ENCODE measurements at regions not wholly inside any gene's neighbourhood (a gene's known extent, or its start where the extent isn't known, plus 50 kb on each side); places are given as distances from the start of the nearest gene placed in this dataset.

GRCh38 chr5:121725450-121725849, 126.2 kb upstream of the FTMT start:
- TF ChIP-seq CTCF (conservative IDR thresholded peaks at IDR 0.05; ENCODE audit: low read depth, low read length) (no peak), POLR2A (IDR thresholded peaks at IDR 0.05; ENCODE audit: low read depth, low read length) (no peak), MAZ (IDR thresholded peaks at IDR 0.05; ENCODE audit: borderline replicate concordance, low read depth, low read length) (no peak), USF2 (IDR thresholded peaks at IDR 0.05; ENCODE audit: low read depth, low read length) (no peak), FOS (IDR thresholded peaks at IDR 0.05; ENCODE audit: low read depth, low read length) (no peak), CHD1 (IDR thresholded peaks at IDR 0.05; ENCODE audit: low read depth, low read length) (no peak), MAFK (IDR thresholded peaks at IDR 0.05; ENCODE audit: low read depth, low read length) (no peak), RAD21 (IDR thresholded peaks at IDR 0.05; ENCODE audit: low read length) (no peak), MXI1 (IDR thresholded peaks at IDR 0.05; ENCODE audit: borderline replicate concordance, low read depth, low read length) (no peak), SMC3 (IDR thresholded peaks at IDR 0.05; ENCODE audit: low read depth, low read length) (no peak), NFE2L2 (IDR thresholded peaks at IDR 0.05; ENCODE audit: low read depth, low read length) (no peak)

All from IMR-90 (cell line).